OCI-LY1 (cell line): ENCODE measurements at regions not wholly inside any gene's neighbourhood (a gene's known extent, or its start where the extent isn't known, plus 50 kb on each side); places are given as distances from the start of the nearest gene placed in this dataset.

Experiments
- H2AFZ ChIP-seq: fragments of 200-600 bp; sonication (generic), shearing (Covaris generic); 2 replicates; pipeline ENCODE4 v1.6.0; 2014; ENCODE audit warnings: antibody characterized with exemption, mild to moderate bottlenecking, low read length
- H3F3A ChIP-seq: fragments of 200-600 bp; sonication (generic), shearing (Covaris generic); 2 replicates; pipeline ENCODE4 v1.6.0; 2014; ENCODE audit warnings: mild to moderate bottlenecking, antibody characterized with exemption, low read length, moderate library complexity; ENCODE audit not compliant: insufficient read depth
- H3K27ac ChIP-seq: fragments of 200-600 bp; sonication (generic); 2 replicates; pipeline ENCODE4 v1.5.1; 2014; ENCODE audit warnings: low read length, mixed run types, mild to moderate bottlenecking, low read depth; ENCODE audit not compliant: poor library complexity, severe bottlenecking
- H3K27me3 ChIP-seq: fragments of 200-600 bp; sonication (generic); 2 replicates; pipeline ENCODE4 v1.6.0; 2014; ENCODE audit warnings: antibody characterized with exemption, mild to moderate bottlenecking, low read length, moderate library complexity; ENCODE audit not compliant: insufficient read depth
- H3K36me3 ChIP-seq: fragments of 200-600 bp; sonication (generic); 2 replicates; pipeline ENCODE4 v1.6.1; 2014; ENCODE audit warnings: mild to moderate bottlenecking, antibody characterized with exemption, low read length, moderate library complexity, mixed read lengths; ENCODE audit not compliant: insufficient read depth
- H3K4me1 ChIP-seq: fragments of 200-600 bp; sonication (generic); 2 replicates; pipeline ENCODE4 v1.5.1; 2014; ENCODE audit warnings: mild to moderate bottlenecking, low read length, moderate library complexity; ENCODE audit not compliant: insufficient read depth, severe bottlenecking
- H3K4me2 ChIP-seq: fragments of 200-600 bp; sonication (generic), shearing (Covaris generic); 2 replicates; pipeline ENCODE4 v1.6.1; 2014; ENCODE audit warnings: low read length
- H3K4me3 ChIP-seq: fragments of 200-600 bp; sonication (generic); 2 replicates; pipeline ENCODE4 v1.5.1; 2014; ENCODE audit warnings: low read length, low read depth, mild to moderate bottlenecking, mixed read lengths; ENCODE audit not compliant: poor library complexity, severe bottlenecking
- H3K79me2 ChIP-seq: fragments of 200-600 bp; shearing (Covaris generic); 2 replicates; pipeline ENCODE4 v1.6.1; 2016; ENCODE audit warnings: mixed run types, low read length, mixed read lengths; ENCODE audit not compliant: insufficient read depth
- H3K9ac ChIP-seq: fragments of 200-600 bp; sonication (generic), shearing (Covaris generic); 2 replicates; pipeline ENCODE4 v1.6.1; 2014; ENCODE audit warnings: mild to moderate bottlenecking, low read length, mixed read lengths
- H3K9me2 ChIP-seq: fragments of 200-600 bp; sonication (generic), shearing (Covaris generic); 2 replicates; pipeline ENCODE4 v1.6.1; 2014; ENCODE audit warnings: low read depth, mild to moderate bottlenecking, low read length, mixed read lengths
- H3K9me3 ChIP-seq: fragments of 200-600 bp; shearing (Covaris generic); 2 replicates; pipeline ENCODE4 v1.6.1; 2014; ENCODE audit warnings: low read length, mixed read lengths
- H4K20me1 ChIP-seq: fragments of 200-600 bp; sonication (generic), shearing (Covaris generic); 2 replicates; pipeline ENCODE4 v1.6.0; 2016; ENCODE audit warnings: mild to moderate bottlenecking, low read length; ENCODE audit not compliant: insufficient read depth
- CTCF ChIP-seq: fragments of 200-600 bp; sonication (generic), shearing (Covaris generic); IDR thresholded peaks from 2 replicates; pipeline ENCODE4 v1.5.1; 2017; ENCODE audit warnings: mild to moderate bottlenecking, antibody characterized with exemption, low read length, moderate library complexity, mixed read lengths
- EZH2 ChIP-seq: fragments of 200-600 bp; sonication (generic), shearing (Covaris generic); IDR thresholded peaks from 2 replicates; pipeline ENCODE4 v1.8.0; 2017; ENCODE audit warnings: borderline replicate concordance, mixed run types, mild to moderate bottlenecking, antibody characterized with exemption, low read length, moderate library complexity, mixed read lengths

DNA sequence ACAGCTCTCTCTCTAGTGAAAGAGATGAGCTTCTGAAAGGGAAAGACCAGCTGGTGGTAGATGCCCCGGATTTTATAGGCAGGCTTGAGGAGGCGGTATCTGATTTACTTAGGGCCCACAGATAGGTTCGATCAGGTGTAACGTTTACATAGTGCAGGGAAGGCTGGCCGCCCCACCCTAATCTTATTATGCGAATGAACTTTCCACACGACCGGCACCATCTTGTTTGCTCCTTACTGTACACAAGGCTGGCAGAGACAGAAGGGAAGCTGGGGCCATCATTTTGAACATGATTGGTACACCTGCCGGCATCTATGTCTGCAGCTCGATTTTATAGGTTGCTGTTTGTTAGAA is 212.0 kb upstream of the JARID2 start:
- Histone ChIP-seq H3K79me2 (no peaks in the 10 kb centered on the region), H3K4me3 (no peak overlapping the region), H3K27me3 (0 out of 2 replicates have a peak, but pooled peaks cover 6% of the 10 kb centered on the region), H3K9me2 (no peaks in the 10 kb centered on the region), H2AFZ (no peak overlapping the region), H3K4me1 (no peaks in the 10 kb centered on the region), H3K9me3 (no peaks in the 10 kb centered on the region), H3K9ac (no peak overlapping the region), H3K27ac (no peak overlapping the region), H3K36me3 (no peaks in the 10 kb centered on the region), H3F3A (no peaks in the 10 kb centered on the region), H3K4me2 (no peak overlapping the region), H4K20me1 (no peaks in the 10 kb centered on the region)
- TF ChIP-seq CTCF (no peak), EZH2 (no peak)

GRCh38 chr6:15036690-15037245 is 209.1 kb upstream of the JARID2 start:
- no peaks in the 10 kb centered on the region for H3F3A ChIP-seq
- TF ChIP-seq EZH2 (no peak), CTCF (no peak)
- no peaks in the 10 kb centered on the region for H3K9me2 ChIP-seq
- no peaks in the 10 kb centered on the region for H3K9me3 ChIP-seq
- H3K79me2 ChIP-seq: no peaks in the 10 kb centered on the region
- H4K20me1 ChIP-seq: no peaks in the 10 kb centered on the region
- no peak overlapping the region for H3K4me3 ChIP-seq
- no peak overlapping the region for H3K27ac ChIP-seq
- H2AFZ ChIP-seq: no peak overlapping the region
- no peak overlapping the region for H3K4me2 ChIP-seq
- H3K4me1 ChIP-seq: no peaks in the 10 kb centered on the region
- no peaks in the 10 kb centered on the region for H3K36me3 ChIP-seq
- no peak overlapping the region for H3K9ac ChIP-seq
- 0 out of 2 replicates have a peak, but pooled peaks cover 6% of the 10 kb centered on the region for H3K27me3 ChIP-seq

DNA sequence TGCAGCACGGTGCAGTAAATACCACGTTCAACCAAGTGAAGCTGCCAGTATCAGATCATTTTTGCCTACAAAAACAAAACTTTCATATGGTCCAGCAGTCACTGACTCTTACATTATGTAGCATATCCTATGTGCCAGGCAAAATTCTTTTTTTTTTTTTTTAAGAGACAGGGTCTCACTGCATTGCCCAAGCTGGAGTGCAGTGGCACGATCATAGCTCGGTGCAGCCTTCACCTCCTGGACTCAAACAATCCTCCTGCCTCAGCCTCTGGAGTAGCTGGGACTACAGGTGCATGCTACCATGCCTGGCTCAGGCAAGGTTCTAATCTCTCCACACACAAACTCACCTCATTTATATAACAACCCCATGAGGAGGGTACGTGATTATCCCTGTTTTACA is 208.6 kb upstream of the JARID2 start:
- no peaks in the 10 kb centered on the region for H3F3A ChIP-seq
- no peaks in the 10 kb centered on the region for H3K9me3 ChIP-seq
- no peak for TF ChIP-seq EZH2
- no peak for TF ChIP-seq CTCF
- no peak overlapping the region for H3K27ac ChIP-seq
- H3K27me3 ChIP-seq: 0 out of 2 replicates have a peak, but pooled peaks cover 6% of the 10 kb centered on the region
- H3K4me1 ChIP-seq: no peaks in the 10 kb centered on the region
- H3K4me2 ChIP-seq: no peak overlapping the region
- H3K4me3 ChIP-seq: no peak overlapping the region
- H2AFZ ChIP-seq: no peak overlapping the region
- H3K36me3 ChIP-seq: no peaks in the 10 kb centered on the region
- no peaks in the 10 kb centered on the region for H3K79me2 ChIP-seq
- no peaks in the 10 kb centered on the region for H3K9me2 ChIP-seq
- H3K9ac ChIP-seq: no peak overlapping the region
- H4K20me1 ChIP-seq: no peaks in the 10 kb centered on the region
